ENCODE measurements at regions not wholly inside any gene's neighbourhood (a gene's known extent, or its start where the extent isn't known, plus 50 kb on each side); places are given as distances from the start of the nearest gene placed in this dataset.

GRCh38 chr5:173693670-173694069 is 77.2 kb upstream of the BOD1 start:
- Histone ChIP-seq H3K23me2 (ENCODE audit: low read depth, low read length) (no peaks in the 10 kb centered on the region), H2BK15ac (ENCODE audit: low read length) (no peak overlapping the region; the same call in 1 of the 2 replicates), H3K79me1 (ENCODE audit: low read depth, low read length) (no peaks in the 10 kb centered on the region), H2BK12ac (ENCODE audit: low read depth, low read length) (no peak overlapping the region), H3K4me3 (ENCODE audit: extremely low read depth in 1 of 4, insufficient read depth in 2 of 4, low read depth in 3 of 4, low read length in 4 of 4) (no peak overlapping the region), H3K18ac (ENCODE audit: extremely low read depth, low read length) (no peak overlapping the region), H4K8ac (ENCODE audit: extremely low read depth, insufficient read depth, low read length) (peak overlapping the region; percentile 72; the same call in 1 of the 2 replicates), H3K27me3 (replicated peaks in 1 of 4; ENCODE audit: control insufficient read depth in 3 of 4, extremely low read depth in 1 of 4, insufficient read depth in 3 of 4, low read length in 3 of 4) (no peaks in the 10 kb centered on the region), H3K9me3 (ENCODE audit: insufficient read depth in 2 of 2, low read depth in 1 of 2, low read length in 1 of 2) (peaks cover 0 to 5% of the 10 kb centered on the region in 2 experiments; a peak in 1 of 4 replicates), H3K4me2 (ENCODE audit: insufficient read depth in 1 of 2, low read depth in 2 of 2, low read length in 2 of 2) (no peak overlapping the region), H2BK20ac (ENCODE audit: low read length) (0 out of 2 replicates have a peak overlapping the region, but pooled peaks have one; percentile 13), H3K23ac (ENCODE audit: insufficient read length) (no peak overlapping the region), H2BK5ac (ENCODE audit: low read depth, low read length) (no peak overlapping the region), H3K14ac (ENCODE audit: insufficient read length) (no peak overlapping the region), H3K36me3 (ENCODE audit: control insufficient read depth in 2 of 4, insufficient read depth in 4 of 4, low read length in 3 of 4) (no peaks in the 10 kb centered on the region), H4K5ac (ENCODE audit: insufficient read length, low read depth, low read length) (no peak overlapping the region), H3K79me2 (ENCODE audit: control insufficient read depth in 1 of 2, insufficient read depth in 2 of 2, low read length in 2 of 2) (no peaks in the 10 kb centered on the region), H3K27ac (ENCODE audit: low read depth, low read length) (no peak overlapping the region), H3K4me1 (replicated peaks in 1 of 4; ENCODE audit: control insufficient read depth in 3 of 4, insufficient read depth in 4 of 4, low read length in 3 of 4) (peaks cover 6 to 9% (median 7%) of the 10 kb centered on the region in 4 experiments), H2BK120ac (replicated peaks; ENCODE audit: low read depth, low read length) (no peak overlapping the region), H3K9ac (replicated peaks in 1 of 4; ENCODE audit: extremely low read depth in 1 of 4, low read depth in 3 of 4, low read length in 3 of 4) (no peak overlapping the region), H4K91ac (replicated peaks; ENCODE audit: insufficient read length, low read length) (peak overlapping the region; percentile 75), H3K56ac (replicated peaks; ENCODE audit: insufficient read length, low read depth, low read length) (no peak overlapping the region), H4K20me1 (replicated peaks in 1 of 2; ENCODE audit: control insufficient read depth in 1 of 2, insufficient read depth in 2 of 2, low read length in 2 of 2) (no peaks in the 10 kb centered on the region), H2AFZ (ENCODE audit: low read length) (no peak overlapping the region), H2AK5ac (ENCODE audit: low read depth, low read length) (no peak overlapping the region), H3K4ac (replicated peaks; ENCODE audit: insufficient read length, low read depth, low read length) (no peak overlapping the region)
- no peak for FAIRE-seq
- POLR2A ChIA-PET (ENCODE audit: partially characterized antibody) = interaction anchor here (2.0 kb wide), 1 partner anchor 270 kb away, joined by 5 read pairs; no protein-coding TSS in a partner anchor
- CTCF ChIA-PET (ENCODE audit: partially characterized antibody) = interaction anchor here (1.4 to 1.5 kb wide), 2 partner anchors 13 to 290 kb away, joined by 3 to 4 read pairs; no protein-coding TSS in a partner anchor
- DNase-seq (ENCODE audit: low read depth in 1 of 2, low spot score in 2 of 2) = no peak
- 76% methylated on average over 5 of the region's 5 CpGs; no CpG with 5 or more reads in 1 of the 2 experiments for WGBS, 2 experiments (ENCODE audit: extremely low coverage in 1 of 2, insufficient coverage in 1 of 2, insufficient read length in 1 of 2, insufficient replicate concordance in 2 of 2, low coverage in 1 of 2, low lambda C conversion rate in 2 of 2, missing lambda C conversion rate in 1 of 2)
- TF ChIP-seq SRF (IDR thresholded peaks at IDR 0.05; ENCODE audit: low read depth, low read length) = no peak
